ENCODE measurements at regions not wholly inside any gene's neighbourhood (a gene's known extent, or its start where the extent isn't known, plus 50 kb on each side); places are given as distances from the start of the nearest gene placed in this dataset.

GRCh38 chr22:49269371-49269770, 558.3 kb downstream of the BRD1 start:
- WGBS (ENCODE audit: low lambda C conversion rate), result 7% methylated on average over 6 of the region's 6 CpGs
- POLR2A ChIA-PET, result no interaction called here
- Histone ChIP-seq H3K4me1 (ENCODE audit: insufficient read depth, low read length) (no peaks in the 10 kb centered on the region), H3K4me3 (replicated peaks in 1 of 3; ENCODE audit: insufficient read depth in 1 of 3, low read depth in 2 of 3, low read length in 3 of 3) (no peak overlapping the region), H3K27ac (ENCODE audit: extremely low read length, insufficient read depth, low read length) (no peak overlapping the region), H3K27me3 (ENCODE audit: control insufficient read depth in 1 of 2, insufficient read depth in 2 of 2, low read length in 2 of 2) (peaks cover 2 to 34% of the 10 kb centered on the region in 2 experiments), H2AFZ (ENCODE audit: low read length) (no peak overlapping the region), H3K36me3 (replicated peaks in 1 of 2; ENCODE audit: control insufficient read depth in 1 of 2, insufficient read depth in 2 of 2, low read length in 2 of 2) (no peaks in the 10 kb centered on the region), H3K79me2 (ENCODE audit: insufficient read depth, low read length) (no peaks in the 10 kb centered on the region), H3K4me2 (ENCODE audit: low read depth, low read length) (no peak overlapping the region), H4K20me1 (ENCODE audit: insufficient read depth, low read length) (no peaks in the 10 kb centered on the region), H3K9me3 (ENCODE audit: low read length) (no peaks in the 10 kb centered on the region), H3K9ac (ENCODE audit: insufficient read depth, low read depth, low read length) (no peak overlapping the region)
- intact Hi-C loops (cut with micrococcal nuclease; ENCODE audit: unreplicated experiment), result no loop called here
- no peak for TF ChIP-seq ARID3A (IDR thresholded peaks at IDR 0.05; ENCODE audit: low read depth, low read length)
- no peak for TF ChIP-seq NCOA1 (CRISPR knock-in tag; IDR thresholded peaks at IDR 0.05)
- no peak for TF ChIP-seq ZNF382 (CRISPR knock-in tag; IDR thresholded peaks at IDR 0.05; ENCODE audit: borderline replicate concordance)
- no peak for TF ChIP-seq SIX4 (CRISPR knock-in tag; IDR thresholded peaks at IDR 0.05)
- TF ChIP-seq MAF1 (CRISPR knock-in tag; IDR thresholded peaks at IDR 0.05; ENCODE audit: borderline replicate concordance), result no peak
- no peak for TF ChIP-seq ZNF7 (CRISPR knock-in tag; IDR thresholded peaks at IDR 0.05)
- no peak for TF ChIP-seq YY1 (IDR thresholded peaks at IDR 0.05; ENCODE audit: insufficient read depth, insufficient replicate concordance, low read depth, low read length)
- TF ChIP-seq MNT (IDR thresholded peaks at IDR 0.05), result no peak
- in situ Hi-C loops (cut with HindIII; ENCODE audit: extremely low pct_ligation_motif_present, low pct_unique_long_range_greater_than_20kb), result no loop called here
- BruUV-seq (replicated peaks), result no TSS peak
- ATAC-seq (no peak), FAIRE-seq (no peak), DNase-seq (ENCODE audit: low spot score) (no peak)
- CTCF ChIA-PET (ENCODE audit: low intra/inter-chr PET ratio, low total read pairs), result no interaction called here

Measured in HepG2 (cell line).